ENCODE measurements at regions not wholly inside any gene's neighbourhood (a gene's known extent, or its start where the extent isn't known, plus 50 kb on each side); places are given as distances from the start of the nearest gene placed in this dataset.

- no TSS peak for BruUV-seq (replicated peaks)
Observed at GRCh38 chr11:94717667-94718066, 50.5 kb upstream of the AMOTL1 start.

More at GRCh38 chr11:94717667-94718066, 50.5 kb upstream of the AMOTL1 start:
- no peak overlapping the region for H3K27ac ChIP-seq (ENCODE audit: low read length)
- H3K9me3 ChIP-seq (ENCODE audit: control insufficient read depth, insufficient read depth, low read depth, low read length): no peaks in the 10 kb centered on the region; the same call in 1 of the 2 replicates
- TF ChIP-seq TCF7L2 (IDR thresholded peaks at IDR 0.05; ENCODE audit: low read depth, low read length) (no peak), CTCF (IDR thresholded peaks at IDR 0.05) (no peak), POLR2AphosphoS5 (IDR thresholded peaks at IDR 0.05; ENCODE audit: low read depth, low read length) (no peak)
- TF ChIP-seq, protein P1, sequence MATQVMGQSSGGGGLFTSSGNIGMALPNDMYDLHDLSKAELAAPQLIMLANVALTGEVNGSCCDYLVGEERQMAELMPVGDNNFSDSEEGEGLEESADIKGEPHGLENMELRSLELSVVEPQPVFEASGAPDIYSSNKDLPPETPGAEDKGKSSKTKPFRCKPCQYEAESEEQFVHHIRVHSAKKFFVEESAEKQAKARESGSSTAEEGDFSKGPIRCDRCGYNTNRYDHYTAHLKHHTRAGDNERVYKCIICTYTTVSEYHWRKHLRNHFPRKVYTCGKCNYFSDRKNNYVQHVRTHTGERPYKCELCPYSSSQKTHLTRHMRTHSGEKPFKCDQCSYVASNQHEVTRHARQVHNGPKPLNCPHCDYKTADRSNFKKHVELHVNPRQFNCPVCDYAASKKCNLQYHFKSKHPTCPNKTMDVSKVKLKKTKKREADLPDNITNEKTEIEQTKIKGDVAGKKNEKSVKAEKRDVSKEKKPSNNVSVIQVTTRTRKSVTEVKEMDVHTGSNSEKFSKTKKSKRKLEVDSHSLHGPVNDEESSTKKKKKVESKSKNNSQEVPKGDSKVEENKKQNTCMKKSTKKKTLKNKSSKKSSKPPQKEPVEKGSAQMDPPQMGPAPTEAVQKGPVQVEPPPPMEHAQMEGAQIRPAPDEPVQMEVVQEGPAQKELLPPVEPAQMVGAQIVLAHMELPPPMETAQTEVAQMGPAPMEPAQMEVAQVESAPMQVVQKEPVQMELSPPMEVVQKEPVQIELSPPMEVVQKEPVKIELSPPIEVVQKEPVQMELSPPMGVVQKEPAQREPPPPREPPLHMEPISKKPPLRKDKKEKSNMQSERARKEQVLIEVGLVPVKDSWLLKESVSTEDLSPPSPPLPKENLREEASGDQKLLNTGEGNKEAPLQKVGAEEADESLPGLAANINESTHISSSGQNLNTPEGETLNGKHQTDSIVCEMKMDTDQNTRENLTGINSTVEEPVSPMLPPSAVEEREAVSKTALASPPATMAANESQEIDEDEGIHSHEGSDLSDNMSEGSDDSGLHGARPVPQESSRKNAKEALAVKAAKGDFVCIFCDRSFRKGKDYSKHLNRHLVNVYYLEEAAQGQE (IDR thresholded peaks at IDR 0.05; ENCODE audit: insufficient read depth in 1 of 2, low read depth in 2 of 2, low read length in 1 of 2): no peak
- no peak for DNase-seq (ENCODE audit: low read depth, low spot score)
- no peaks in the 10 kb centered on the region for H3K27me3 ChIP-seq (ENCODE audit: control insufficient read depth, insufficient read depth, low read length)
- intact Hi-C loops (cut with micrococcal nuclease; ENCODE audit: unreplicated experiment): no loop called here
- ATAC-seq: no peak
- POLR2A ChIA-PET: no interaction called here
- H3K4me3 ChIP-seq (ENCODE audit: low read depth in 2 of 2, low read length in 2 of 2): no peak overlapping the region
- CTCF ChIA-PET: no interaction called here
- no peaks in the 10 kb centered on the region for H3K4me1 ChIP-seq (ENCODE audit: control insufficient read depth, insufficient read depth, low read length)
- no peaks in the 10 kb centered on the region for H3K36me3 ChIP-seq (ENCODE audit: control insufficient read depth, insufficient read depth, low read length)
- in situ Hi-C loops (cut with HindIII; ENCODE audit: low pct_unique_long_range_greater_than_20kb, low sequenced_read_pairs): no loop called here

Data from Panc1 (cell line).